GM18907 (cell line): ENCODE measurements at regions not wholly inside any gene's neighbourhood (a gene's known extent, or its start where the extent isn't known, plus 50 kb on each side); places are given as distances from the start of the nearest gene placed in this dataset.

ENCODE experiments used
- ATAC-seq: cut with Tn5 transposase; IDR thresholded peaks from one replicate; pipeline ENCODE4 v1.9.1; 2021; ENCODE audit warnings: mild to moderate bottlenecking, moderate library complexity; ENCODE audit not compliant: unreplicated experiment

DNA sequence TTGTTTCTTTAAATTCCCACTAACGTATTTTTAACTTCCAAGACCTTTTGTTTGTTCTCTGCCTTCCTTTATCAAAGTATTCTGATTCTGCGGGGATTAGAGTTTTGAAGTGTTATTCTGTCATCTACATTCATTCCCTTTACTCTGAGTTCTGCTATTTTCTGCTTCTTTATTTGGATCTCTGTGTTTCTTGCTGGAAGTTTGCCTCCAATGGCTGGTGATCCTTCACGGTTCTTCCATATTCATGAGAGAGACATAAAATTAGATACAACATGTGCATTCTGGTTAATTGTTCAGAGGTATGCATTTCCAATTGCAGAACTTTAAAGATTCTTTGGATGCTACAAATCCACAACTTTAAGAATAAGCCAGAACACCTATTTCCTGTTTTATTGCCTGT is 244.7 kb upstream of the ADARB2 start:
- no peak for ATAC-seq

DNA sequence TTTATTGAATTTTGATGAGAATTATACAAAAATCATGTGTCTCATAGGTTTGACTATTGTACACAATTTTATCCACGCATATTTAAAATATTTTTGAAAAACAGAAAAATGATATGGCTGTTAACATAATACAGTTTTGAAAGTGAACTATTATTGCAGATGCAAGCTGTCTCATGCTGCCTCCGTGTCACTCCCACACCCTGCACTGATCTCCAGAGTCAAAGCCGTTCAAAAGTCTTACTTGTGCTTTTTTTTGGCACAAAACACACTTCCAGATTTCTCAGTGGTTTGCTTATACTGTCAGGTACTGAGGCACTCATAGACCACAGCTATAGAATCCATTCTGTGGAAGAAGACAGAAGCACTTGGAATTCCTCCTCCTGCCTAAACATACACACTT is 243.1 kb upstream of the ADARB2 start:
- no peak for ATAC-seq

DNA sequence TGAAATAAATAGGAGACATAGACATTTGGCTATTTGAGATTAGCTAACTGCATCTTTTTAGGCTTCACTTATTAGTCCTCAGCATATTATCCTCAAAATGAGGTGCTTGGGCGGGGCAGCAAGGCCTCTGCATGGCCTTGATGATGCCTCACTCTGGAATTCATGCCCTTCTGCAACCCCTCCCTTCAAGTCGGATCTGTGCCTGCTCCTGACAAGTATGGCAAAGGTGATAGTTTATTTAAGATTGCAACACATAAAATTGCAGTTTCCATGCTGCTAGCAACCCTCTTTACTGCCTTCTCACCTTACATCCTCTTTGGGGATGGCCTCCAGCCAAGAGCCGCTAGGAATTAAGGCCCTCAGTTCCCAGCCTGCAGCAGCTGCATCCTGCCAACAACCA is 241.3 kb upstream of the ADARB2 start:
- no peak for ATAC-seq

DNA sequence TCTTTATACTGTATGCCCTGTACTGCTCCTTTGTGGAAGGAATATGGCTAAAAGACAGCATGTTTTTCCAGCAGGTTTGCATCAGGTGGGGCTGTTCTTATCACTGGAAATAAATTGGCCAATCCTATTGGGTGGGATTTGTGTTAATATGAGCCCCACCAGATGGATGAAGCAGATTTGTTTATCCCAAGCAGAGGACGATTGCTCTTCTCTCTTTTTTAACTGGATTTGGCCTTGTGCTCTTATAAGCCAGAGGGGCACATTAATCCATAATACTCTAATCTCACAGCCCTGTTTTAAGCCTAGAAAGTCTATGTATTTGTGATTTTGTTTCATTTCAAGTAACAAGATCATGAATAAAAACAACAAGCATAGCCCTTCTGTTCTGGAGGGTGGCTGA is 240.1 kb upstream of the ADARB2 start:
- no peak for ATAC-seq

DNA sequence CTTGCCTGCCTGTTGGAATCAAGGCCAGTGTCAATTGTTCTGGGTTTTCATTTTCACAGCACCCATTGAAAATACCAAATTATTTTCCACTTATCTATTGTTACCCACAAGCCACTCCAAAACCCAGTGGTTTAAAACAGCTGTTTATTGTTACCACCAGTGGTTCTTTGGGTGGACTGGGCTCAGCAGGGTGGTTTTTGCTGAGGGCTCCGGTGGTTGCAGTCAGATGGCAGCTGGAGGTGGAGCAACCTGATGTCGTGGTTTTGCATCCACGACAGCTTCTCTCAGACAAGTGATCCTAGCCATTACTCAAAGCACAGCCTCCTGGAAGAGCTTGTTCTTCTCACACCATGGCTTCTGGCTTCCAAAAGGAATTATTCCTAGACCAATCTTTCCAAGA is 235.1 kb upstream of the ADARB2 start:
- no peak for ATAC-seq

DNA sequence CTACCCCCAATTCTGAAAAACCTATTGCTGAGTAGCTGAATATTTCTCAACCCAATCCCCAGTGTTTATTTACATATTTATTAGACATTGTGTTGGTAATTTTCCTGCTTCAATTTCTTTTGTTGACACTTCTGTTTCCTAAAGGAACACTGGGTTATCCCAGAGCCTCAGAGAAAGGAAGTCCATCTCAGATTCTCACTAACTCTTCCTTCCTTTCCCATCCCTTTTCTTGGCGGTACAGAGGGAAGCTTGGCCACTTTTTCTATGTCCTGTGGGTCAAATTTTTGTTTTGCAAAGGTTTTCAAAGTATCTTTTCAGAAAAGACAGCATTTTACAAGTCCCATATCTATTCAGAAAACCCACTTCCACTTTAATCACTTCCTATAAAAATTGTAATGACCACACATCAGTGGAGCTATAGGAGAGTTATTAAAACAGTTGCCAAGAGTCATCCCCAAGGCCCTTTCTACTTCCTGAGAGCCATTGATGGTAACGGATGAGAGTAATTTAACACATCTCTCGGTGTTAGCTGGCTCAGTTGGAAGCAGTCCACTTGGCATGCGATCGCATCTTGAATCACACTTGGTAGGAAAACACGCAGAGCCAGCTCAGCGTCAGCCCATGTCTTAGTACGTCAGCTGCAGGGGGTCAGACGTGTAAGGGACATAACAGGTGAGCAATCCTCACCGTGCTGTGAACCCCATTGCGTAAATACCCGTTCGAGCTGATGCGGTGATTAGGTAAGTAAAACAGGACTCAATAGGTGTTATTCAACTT is 231.1 kb upstream of the ADARB2 start:
- no peak for ATAC-seq

DNA sequence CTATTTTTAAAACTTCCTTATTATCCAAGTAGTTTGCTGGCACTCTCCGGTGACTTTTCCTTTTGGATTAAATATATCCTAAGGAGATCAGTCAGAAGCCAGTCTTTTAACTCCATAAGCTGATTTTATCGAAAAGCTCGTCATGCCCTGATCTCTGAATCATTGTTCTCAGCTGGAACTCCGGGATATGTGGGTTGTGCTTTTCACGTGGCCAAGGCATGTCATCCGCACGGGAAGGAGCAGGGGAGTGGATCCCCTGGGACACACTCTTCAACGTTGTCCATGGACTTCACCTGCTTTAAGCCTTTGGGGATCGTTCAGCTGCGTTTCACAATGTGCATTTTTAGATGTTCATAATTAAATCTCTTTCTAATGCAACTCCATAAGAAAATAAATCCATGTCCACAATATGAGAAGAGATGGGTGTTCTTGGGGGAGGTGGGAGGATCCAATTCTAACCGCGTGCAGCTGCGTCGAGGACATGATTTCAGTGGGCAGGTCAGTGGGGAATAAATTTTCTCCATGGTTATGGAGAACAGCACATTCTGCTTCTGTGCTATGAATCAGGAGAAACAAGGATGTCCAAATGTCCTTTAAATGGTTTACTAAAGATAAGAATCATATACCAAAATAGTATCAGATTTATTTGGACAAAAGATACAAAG is 229.5 kb upstream of the ADARB2 start:
- no peak for ATAC-seq

DNA sequence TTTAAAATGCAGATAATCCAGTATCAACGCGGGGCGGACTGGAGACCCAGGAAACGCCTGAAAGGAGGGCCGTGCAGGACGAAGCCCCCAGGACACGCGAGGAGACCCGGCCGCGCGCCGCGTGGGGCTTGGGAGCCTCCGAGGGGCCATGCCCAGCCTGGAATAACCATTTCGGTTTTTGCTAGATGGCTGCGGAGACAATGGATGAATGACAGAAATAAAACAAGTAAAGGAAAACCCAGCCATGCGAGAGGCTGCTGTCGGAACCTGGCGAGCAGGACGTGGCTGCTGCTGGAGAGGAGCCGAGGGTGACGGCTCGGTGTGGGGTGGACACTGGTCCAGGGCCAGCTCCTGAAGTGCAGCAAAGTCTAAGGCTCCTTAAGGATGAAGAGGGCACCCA is 227.2 kb upstream of the ADARB2 start:
- no peak for ATAC-seq

DNA sequence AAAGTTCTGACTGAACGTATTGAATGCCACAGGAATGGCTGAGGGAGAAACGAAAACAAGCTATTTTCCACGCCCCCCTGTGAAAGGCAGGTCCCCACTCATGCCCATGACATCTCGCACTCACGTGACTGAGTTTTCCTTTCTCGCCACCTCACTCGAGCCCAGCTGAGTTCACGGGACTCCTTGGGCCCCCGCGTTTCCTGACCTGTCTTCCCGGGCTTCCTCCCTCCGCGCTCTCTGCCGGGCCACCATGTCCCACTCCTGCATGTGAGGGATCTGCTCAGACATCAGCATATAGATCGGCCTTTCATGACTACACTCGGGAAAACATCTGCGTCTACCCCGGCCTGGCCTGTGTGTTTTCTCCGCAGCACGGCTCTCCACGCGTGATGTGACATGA is 226.0 kb upstream of the ADARB2 start:
- ATAC-seq: no peak

DNA sequence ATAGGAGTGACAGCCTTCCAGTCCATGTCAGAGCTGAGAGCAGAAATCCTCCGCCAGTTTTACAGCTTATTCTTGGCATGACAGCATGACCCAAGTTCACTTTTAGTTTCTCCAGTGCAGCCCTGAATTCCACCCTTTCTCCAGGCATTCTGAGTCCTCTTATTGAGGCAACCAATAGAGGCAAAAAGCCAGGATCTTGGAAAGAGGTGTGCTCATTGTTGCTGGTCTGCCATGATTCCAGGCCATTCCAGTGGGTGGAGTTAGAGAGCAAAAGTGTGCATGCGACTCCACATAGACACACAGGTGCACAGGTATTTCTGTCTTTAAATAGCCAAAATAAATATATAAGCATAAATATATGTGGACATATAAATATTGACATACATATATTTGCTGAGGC is 224.7 kb upstream of the ADARB2 start:
- no peak for ATAC-seq

DNA sequence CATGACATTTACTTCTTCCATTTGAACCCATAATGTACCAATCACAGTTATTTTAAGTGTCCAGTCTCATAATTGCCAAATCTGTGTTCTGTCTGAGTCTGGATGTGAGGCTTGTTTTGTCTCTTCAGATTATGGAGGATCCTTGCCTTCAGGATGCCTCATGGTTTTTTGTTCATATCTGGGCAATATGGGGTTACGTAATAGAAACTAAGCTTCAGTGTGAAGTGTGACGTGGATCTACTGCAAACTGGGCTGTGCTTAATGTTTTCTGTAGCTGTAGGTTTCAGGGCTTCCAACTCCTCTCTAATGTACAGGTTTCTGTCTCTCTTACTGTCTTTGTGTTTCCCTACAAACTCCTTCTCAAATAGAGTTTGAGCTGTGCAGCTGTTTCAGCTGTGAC is 223.7 kb upstream of the ADARB2 start:
- ATAC-seq: no peak

DNA sequence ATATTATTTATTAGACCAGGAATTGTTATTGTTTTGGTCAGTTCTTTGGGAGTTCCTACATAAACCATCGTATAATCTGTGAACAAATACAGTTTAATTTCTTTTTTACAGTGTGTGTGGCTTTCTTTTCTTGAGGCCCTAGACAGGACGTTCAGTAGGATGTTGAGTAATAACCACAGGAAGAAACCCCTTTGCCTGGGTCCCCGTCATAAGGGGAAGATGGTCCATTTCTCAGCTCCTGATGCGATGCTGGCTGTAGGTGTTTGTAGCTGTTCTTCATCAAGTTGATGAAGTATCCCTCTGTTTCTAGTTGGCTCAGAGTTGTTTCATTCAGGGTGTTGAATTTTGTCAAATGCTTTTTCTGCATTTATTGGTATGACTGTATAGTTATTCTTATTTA is 219.7 kb upstream of the ADARB2 start:
- ATAC-seq: no peak

DNA sequence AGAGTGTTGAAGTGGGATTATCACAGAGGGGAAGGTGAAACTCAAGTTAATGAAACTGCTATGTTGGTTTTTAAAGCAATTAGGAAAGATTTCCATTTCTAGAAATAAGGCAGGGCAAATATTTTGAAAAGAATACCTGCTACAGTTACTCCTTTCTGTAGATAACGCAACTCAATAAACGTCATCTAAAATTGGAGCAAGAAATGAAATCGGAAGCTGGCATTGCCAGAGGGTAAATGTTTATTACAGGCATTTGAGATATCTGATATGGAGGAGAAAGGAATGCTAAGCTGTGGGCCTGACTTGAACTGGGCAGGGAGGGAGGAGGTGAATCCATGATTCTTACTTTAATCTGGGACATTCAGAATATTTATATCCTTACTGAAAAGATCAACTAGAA is 217.0 kb upstream of the ADARB2 start:
- ATAC-seq: no peak

DNA sequence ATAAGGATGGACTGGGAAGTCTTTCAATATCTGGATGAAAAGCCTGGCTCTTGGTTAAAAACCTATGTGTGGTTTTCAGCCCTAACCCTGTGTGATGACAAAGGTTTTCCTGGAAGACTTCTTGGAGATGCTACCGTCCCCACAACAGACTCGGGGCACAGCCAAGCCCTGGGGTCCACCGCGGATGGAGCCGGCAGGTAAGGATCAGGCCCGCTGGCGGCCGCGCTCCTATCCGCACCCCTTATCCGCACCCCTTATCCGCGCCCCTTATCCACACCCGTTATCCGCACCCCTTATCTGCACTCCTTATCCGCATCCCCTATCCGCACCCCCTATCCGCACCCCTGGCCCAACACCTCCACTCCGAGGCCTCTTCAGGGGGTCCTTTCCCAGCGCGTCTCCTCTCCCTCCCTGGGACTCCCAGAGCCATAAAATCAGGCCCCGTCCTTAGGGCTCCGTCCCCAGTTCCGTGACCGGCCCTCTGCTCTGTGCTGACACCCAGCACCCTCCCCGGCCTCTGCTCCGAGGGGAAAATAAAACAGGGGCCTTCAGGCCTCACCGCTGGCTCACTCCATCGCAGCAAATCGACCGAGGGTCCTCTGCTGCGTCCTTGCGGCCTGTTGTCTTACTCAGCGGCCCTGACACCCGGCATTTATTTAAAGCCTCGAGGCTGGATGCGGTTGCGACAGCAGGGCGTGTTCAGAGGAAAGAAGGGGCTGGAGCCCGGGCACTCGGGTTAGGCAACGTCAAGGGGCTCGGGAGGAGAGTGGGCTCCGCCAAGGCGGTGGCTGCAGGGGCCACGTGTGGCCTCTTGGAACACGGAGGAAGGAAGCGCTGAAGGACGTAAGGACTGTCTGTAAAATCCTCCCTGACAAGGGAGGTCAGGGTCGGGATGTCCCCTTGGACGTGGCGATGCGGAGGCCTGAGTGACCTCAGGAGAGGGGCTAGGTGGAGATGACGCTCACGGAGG is 215.1 kb upstream of the ADARB2 start:
- ATAC-seq: no peak

DNA sequence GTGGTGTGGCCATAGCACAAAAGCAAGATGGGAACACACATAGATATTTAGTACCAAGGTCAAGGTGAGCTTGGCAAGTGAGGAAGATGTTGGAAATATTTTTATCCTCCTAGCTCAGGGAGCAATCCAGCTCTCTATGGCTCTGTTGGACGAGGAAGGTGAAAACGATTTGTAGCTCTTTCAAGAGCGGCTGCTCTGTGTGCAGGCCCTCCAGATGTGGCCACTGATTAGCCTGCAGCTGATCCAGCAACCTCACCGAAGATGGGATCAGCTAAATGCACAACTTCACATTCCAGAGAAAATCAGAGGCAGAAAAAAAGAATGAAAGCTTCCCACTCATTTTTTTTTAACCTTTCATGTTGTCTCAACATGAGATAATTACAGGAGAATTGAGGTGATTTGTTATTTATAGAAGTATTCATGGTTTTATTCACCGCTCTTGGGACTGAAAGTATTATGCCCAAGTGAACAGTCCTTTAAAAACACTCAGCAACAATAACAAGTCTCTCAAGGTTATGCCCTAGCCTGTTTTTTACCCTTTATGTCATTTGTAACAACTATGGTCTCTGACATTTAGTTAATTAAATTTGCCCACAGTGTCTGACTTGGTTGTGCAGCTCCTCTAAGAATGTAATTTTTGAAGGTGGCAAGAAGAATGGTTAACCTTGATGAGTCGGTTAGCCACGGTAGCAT is 213.6 kb upstream of the ADARB2 start:
- ATAC-seq: no peak

DNA sequence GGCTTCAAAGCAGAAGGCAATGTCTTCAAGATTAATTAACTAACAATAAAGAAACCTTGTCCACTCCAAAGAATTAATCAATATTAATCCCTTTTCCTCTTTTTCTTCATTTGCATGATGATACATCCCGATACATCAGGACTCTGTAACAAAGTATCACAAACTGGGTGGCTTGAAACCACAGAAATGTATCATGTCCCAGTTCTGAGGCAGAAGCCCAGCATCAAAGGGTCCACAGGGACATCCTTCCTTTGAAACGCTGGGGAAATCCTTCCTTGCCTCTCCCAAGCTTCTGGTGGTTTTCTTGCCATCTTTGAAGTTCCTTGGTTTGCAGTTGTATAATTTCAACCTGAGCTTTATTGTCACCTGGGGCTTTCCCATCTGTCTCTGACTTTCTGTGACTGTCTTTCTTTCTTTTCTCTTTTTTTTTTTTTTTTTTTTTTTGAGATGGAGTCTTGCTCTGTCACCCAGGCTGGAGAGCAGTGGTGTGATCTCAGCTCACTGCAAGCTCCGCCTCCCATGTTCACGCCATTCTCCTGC is 210.2 kb upstream of the ADARB2 start:
- no peak for ATAC-seq

DNA sequence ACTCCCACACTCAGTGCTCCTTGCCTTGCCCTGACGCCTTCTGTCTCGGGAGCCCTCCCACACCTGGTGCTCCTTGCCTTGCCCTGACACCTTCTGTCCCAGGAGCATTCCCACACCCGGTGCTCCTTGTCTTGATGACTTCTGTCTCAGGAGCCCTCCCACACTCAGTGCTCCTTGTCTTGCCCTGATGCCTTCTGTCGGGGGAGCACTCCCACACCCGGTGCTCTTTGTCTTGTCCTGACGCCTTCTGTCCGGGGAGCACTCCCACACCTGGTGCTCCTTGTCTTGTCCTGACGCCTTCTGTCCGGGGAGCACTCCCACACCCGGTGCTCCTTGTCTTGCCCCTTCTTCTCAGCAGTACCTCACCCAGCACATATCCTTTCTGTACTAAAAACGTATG is 207.2 kb upstream of the ADARB2 start:
- ATAC-seq: no peak

DNA sequence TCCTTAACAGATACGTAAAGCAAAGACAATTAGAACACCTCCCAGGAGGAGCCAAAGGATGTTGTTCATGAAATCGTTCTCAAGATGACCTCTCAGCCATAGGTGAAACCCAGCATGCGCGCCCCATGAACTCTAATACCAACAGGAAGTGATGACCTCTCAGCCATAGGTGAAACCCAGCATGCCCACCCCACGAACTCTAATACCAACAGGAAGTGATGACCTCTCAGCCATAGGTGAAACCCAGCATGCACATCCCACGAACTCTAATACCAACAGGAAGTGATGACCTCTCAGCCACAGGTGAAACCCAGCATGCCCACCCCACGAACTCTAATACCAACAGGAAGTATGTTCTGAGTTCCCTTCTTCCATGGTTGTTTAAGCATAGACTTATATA is 205.2 kb upstream of the ADARB2 start:
- ATAC-seq: peak; percentile 45

DNA sequence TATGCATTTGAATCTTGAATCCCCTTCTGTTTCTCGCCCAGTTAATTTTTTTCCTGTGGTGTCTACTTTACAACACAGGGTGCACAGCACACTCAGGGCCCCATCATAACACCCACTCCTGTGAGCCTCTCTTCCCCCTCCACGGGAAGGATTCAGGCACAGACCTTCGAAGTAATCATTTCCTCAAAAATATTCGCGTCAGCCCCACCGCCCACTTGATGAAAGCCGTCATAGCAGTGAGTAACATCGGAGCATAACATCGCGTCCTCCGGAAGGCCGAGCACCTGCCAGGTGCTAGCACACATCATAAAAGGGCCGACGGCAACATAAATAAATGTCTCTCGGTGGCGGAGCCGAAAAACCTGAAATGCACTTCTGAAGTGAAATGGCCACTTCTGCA is 201.7 kb upstream of the ADARB2 start:
- no peak for ATAC-seq

DNA sequence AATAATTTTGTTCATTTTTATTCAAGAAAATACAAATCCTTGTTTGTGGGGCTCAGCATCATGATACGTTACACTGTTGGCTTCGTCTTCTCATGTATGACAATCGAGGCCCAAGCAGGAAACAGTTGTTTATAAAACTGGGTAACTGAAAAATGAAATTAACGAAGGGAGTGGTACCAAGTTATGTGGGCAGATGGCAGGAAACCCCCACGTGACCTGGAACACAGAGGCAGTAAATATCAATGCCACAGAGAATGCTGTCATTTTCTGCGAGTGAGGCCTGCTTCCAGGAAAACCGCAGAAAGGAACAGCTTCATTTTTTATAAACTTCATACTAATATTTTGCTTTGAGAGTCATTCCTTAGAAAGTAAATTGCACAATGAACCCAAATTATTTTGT is 201.0 kb upstream of the ADARB2 start:
- ATAC-seq: no peak

DNA sequence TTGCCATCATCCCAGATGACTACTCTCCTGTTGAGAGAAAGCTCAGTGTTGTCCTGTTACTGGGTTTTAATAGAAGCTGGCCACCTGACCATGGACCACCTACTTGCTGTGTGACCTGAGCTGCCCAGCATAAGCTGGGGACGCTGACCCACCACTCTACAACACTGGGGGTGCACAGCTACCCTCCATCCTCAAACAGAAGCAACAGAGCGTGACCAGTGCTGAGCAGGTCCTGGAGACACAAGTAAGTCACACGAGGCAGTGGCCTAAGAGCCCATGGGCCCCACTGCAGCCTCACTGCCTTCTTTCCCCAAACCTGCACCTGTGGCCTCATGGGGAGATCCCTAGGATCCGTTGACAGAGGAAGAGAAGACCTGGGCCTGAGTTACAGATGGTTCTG is 198.6 kb upstream of the ADARB2 start:
- no peak for ATAC-seq
